ENCODE measurements at regions not wholly inside any gene's neighbourhood (a gene's known extent, or its start where the extent isn't known, plus 50 kb on each side); places are given as distances from the start of the nearest gene placed in this dataset.

GRCh38 chr2:58700591-58700990 lies 459.5 kb upstream of the FANCL start:
- no peak for TF ChIP-seq RARB (CRISPR knock-in tag; IDR thresholded peaks at IDR 0.05)
- TF ChIP-seq TP53 (CRISPR knock-in tag; IDR thresholded peaks at IDR 0.05) = no peak
- TF ChIP-seq POLR2A (IDR thresholded peaks at IDR 0.05; ENCODE audit: low read length) = no peak
- TF ChIP-seq CBX8 (IDR thresholded peaks at IDR 0.05) = no peak
- no peak for TF ChIP-seq CTCF (IDR thresholded peaks at IDR 0.05)
- TF ChIP-seq MAX (IDR thresholded peaks at IDR 0.05) = no peak
- TF ChIP-seq HOXB5 (CRISPR knock-in tag; IDR thresholded peaks at IDR 0.05) = no peak
- TF ChIP-seq CHD2 (IDR thresholded peaks at IDR 0.05; ENCODE audit: low read length, partially characterized antibody) = no peak
- TF ChIP-seq NPAS2 (CRISPR knock-in tag; IDR thresholded peaks at IDR 0.05; ENCODE audit: borderline replicate concordance) = no peak
- no peak for TF ChIP-seq REST (IDR thresholded peaks at IDR 0.05)
- no peak for TF ChIP-seq RCOR1 (IDR thresholded peaks at IDR 0.05; ENCODE audit: low read depth, low read length)

Measured in A549 (cell line).